IMR-90 (cell line): ENCODE measurements at regions not wholly inside any gene's neighbourhood (a gene's known extent, or its start where the extent isn't known, plus 50 kb on each side); places are given as distances from the start of the nearest gene placed in this dataset.

Source experiments
- ATAC-seq: fragments of 200-7000 bp; cut with Tn5 transposase; 2 replicates; pipeline ENCODE4 v1.9.1; 2020; ENCODE audit warnings: low read depth, mild to moderate bottlenecking, moderate library complexity
- BruUV-seq: library from RNA; stranded (reverse); fragments of 400-500 nt; replicated peaks from 2 replicates; lab custom pipeline; 2021; lab: Mats Ljungman, UMichigan
- CTCF ChIA-PET: fragments of 300-600 bp; formaldehyde crosslinking; extraction: SDS; loops from one replicate; lab custom pipeline; 2021; ENCODE audit warnings: antibody characterized with exemption; lab: Yijun Ruan, JAX
- POLR2A ChIA-PET: fragments of 300-600 bp; sonication (Branson Sonifier 250); formaldehyde crosslinking; loops from one replicate; lab custom pipeline; 2022; ENCODE audit warnings: antibody characterized with exemption; ENCODE audit not compliant: unreplicated experiment; lab: Charles Lee
- DNase-seq: peaks from one replicate; pipeline ENCODE4 v3.0.0; 2013
- H2AFZ ChIP-seq: replicated peaks from 2 replicates; pipeline ENCODE3; 2013; ENCODE audit warnings: low read length, mild to moderate bottlenecking; ENCODE audit not compliant: poor library complexity
- H2AK5ac ChIP-seq: 2 replicates; pipeline ENCODE4 v1.6.1; 2013; ENCODE audit warnings: low read depth, low read length, inconsistent platforms
- H2AK9ac ChIP-seq: replicated peaks from 2 replicates; pipeline ENCODE3; 2013; ENCODE audit warnings: mild to moderate bottlenecking, low read depth, low read length, moderate library complexity; ENCODE audit not compliant: poor library complexity
- H2BK120ac ChIP-seq: 2 replicates; pipeline ENCODE4 v1.6.1; 2013; ENCODE audit warnings: low read depth, low read length, inconsistent platforms
- H2BK15ac ChIP-seq: 3 replicates; pipeline ENCODE4 v1.6.1; 2013; ENCODE audit warnings: low read depth, low read length, inconsistent platforms
- H2BK20ac ChIP-seq: 2 replicates; pipeline ENCODE4 v1.6.1; 2013; ENCODE audit warnings: low read depth, mild to moderate bottlenecking, inconsistent platforms, low read length, moderate library complexity
- H2BK5ac ChIP-seq: 2 replicates; pipeline ENCODE4 v1.6.1; 2013; ENCODE audit warnings: mild to moderate bottlenecking, low read depth, low read length, inconsistent platforms; ENCODE audit not compliant: poor library complexity, severe bottlenecking
- H3K14ac ChIP-seq: replicated peaks from 2 replicates; pipeline ENCODE4 v1.6.1; 2013; ENCODE audit warnings: low read depth, low read length, inconsistent platforms
- H3K18ac ChIP-seq: 2 replicates; pipeline ENCODE4 v1.6.1; 2013; ENCODE audit warnings: low read depth, low read length, control low read depth
- H3K23ac ChIP-seq: 2 replicates; pipeline ENCODE4 v1.6.1; 2013; ENCODE audit warnings: low read depth, low read length, inconsistent platforms
- H3K27ac ChIP-seq: 2 replicates; pipeline ENCODE4 v1.5.1; 2013; ENCODE audit warnings: mild to moderate bottlenecking, control low read depth, low read length; ENCODE audit not compliant: insufficient read depth
- H3K27me3 ChIP-seq: 2 replicates; pipeline ENCODE4 v1.6.1; 2013; ENCODE audit warnings: low read length; ENCODE audit not compliant: control insufficient read depth, insufficient read depth
- H3K36me3 ChIP-seq: 2 replicates; pipeline ENCODE4 v1.6.1; 2013; ENCODE audit warnings: low read length, mixed read lengths; ENCODE audit not compliant: control insufficient read depth, insufficient read depth
- H3K4ac ChIP-seq: 2 replicates; pipeline ENCODE4 v1.6.1; 2013; ENCODE audit warnings: low read depth, low read length, inconsistent platforms
- H3K4me1 ChIP-seq: 2 replicates; pipeline ENCODE4 v1.6.1; 2013; ENCODE audit warnings: low read length, mixed read lengths; ENCODE audit not compliant: control insufficient read depth, insufficient read depth
- H3K4me2 ChIP-seq: 2 replicates; pipeline ENCODE4 v1.6.1; 2013; ENCODE audit warnings: low read depth, mild to moderate bottlenecking, control low read depth, low read length, moderate library complexity
- H3K4me3 ChIP-seq: 2 replicates; pipeline ENCODE4 v1.5.1; 2013; ENCODE audit warnings: low read depth, mild to moderate bottlenecking, control low read depth, low read length, moderate library complexity; ENCODE audit not compliant: insufficient read depth
- H3K56ac ChIP-seq: 2 replicates; pipeline ENCODE4 v1.6.1; 2013; ENCODE audit warnings: low read length, inconsistent platforms; ENCODE audit not compliant: insufficient read depth; ENCODE audit errors: extremely low read depth
- H3K79me1 ChIP-seq, 2 experiments: 2 replicates each; pipeline ENCODE4 v1.6.1; 2013; ENCODE audit warnings: low read length in 2 of 2, inconsistent platforms in 1 of 2, low read depth in 1 of 2
- H3K9ac ChIP-seq: 2 replicates; pipeline ENCODE4 v1.6.1; 2013; ENCODE audit warnings: low read depth, low read length, control low read depth
- H3K9me1 ChIP-seq: 2 replicates; pipeline ENCODE4 v1.6.1; 2013; ENCODE audit warnings: low read length, inconsistent platforms; ENCODE audit not compliant: insufficient read depth
- H3K9me3 ChIP-seq: 2 replicates; pipeline ENCODE4 v1.6.1; 2013; ENCODE audit warnings: low read length; ENCODE audit not compliant: control insufficient read depth, insufficient read depth
- H4K20me1 ChIP-seq: 2 replicates; pipeline ENCODE4 v1.6.1; 2013; ENCODE audit warnings: low read length, inconsistent platforms; ENCODE audit not compliant: insufficient read depth
- H4K5ac ChIP-seq: 2 replicates; pipeline ENCODE4 v1.6.1; 2013; ENCODE audit warnings: mild to moderate bottlenecking, low read depth, low read length, control low read depth
- H4K8ac ChIP-seq, 2 experiments: 2 replicates each; pipeline ENCODE4 v1.6.1; 2013; ENCODE audit warnings: low read depth in 2 of 2, low read length in 2 of 2, control low read depth in 1 of 2, inconsistent platforms in 1 of 2
- H4K91ac ChIP-seq: 2 replicates; pipeline ENCODE4 v1.6.1; 2013; ENCODE audit warnings: low read depth, low read length, inconsistent platforms; ENCODE audit not compliant: insufficient read depth
- BHLHE40 ChIP-seq: fragments of 150-350 bp; IDR thresholded peaks from 2 replicates; pipeline ENCODE4 v1.6.1; 2016; ENCODE audit warnings: mild to moderate bottlenecking, low read depth, low read length
- CEBPB ChIP-seq: IDR thresholded peaks from 2 replicates; pipeline ENCODE4 v1.6.1; 2012; ENCODE audit warnings: low read depth, low read length, improper control_type of control experiment
- CHD1 ChIP-seq: IDR thresholded peaks from 2 replicates; pipeline ENCODE4 v1.6.1; 2012; ENCODE audit warnings: low read depth, low read length, improper control_type of control experiment
- FOS ChIP-seq: fragments of 150-350 bp; IDR thresholded peaks from 2 replicates; pipeline ENCODE4 v1.6.1; 2016; ENCODE audit warnings: low read depth, low read length
- MAFK ChIP-seq: IDR thresholded peaks from 2 replicates; pipeline ENCODE4 v1.6.1; 2012; ENCODE audit warnings: low read depth, low read length, improper control_type of control experiment
- MXI1 ChIP-seq: IDR thresholded peaks from 2 replicates; pipeline ENCODE4 v1.6.1; 2012; ENCODE audit warnings: low read depth, mild to moderate bottlenecking, low read length, moderate library complexity, borderline replicate concordance
- NFE2L2 ChIP-seq: fragments of 150-350 bp; IDR thresholded peaks from 2 replicates; pipeline ENCODE4 v1.6.1; 2016; ENCODE audit warnings: low read depth, mild to moderate bottlenecking, low read length
- POLR2A ChIP-seq: IDR thresholded peaks from 2 replicates; pipeline ENCODE4 v1.6.1; 2012; ENCODE audit warnings: mild to moderate bottlenecking, low read depth, low read length
- RAD21 ChIP-seq: IDR thresholded peaks from 2 replicates; pipeline ENCODE4 v1.6.1; 2012; ENCODE audit warnings: low read length, improper control_type of control experiment
- RFX5 ChIP-seq: IDR thresholded peaks from 2 replicates; pipeline ENCODE4 v1.8.0; 2012; ENCODE audit warnings: low read depth, mild to moderate bottlenecking, low read length, moderate library complexity
- USF2 ChIP-seq: fragments of 150-350 bp; IDR thresholded peaks from 2 replicates; pipeline ENCODE4 v1.6.1; 2017; ENCODE audit warnings: mild to moderate bottlenecking, antibody characterized with exemption, low read length, low read depth
- WGBS, 2 experiments: methylation state at CpG; one replicate each; pipeline versions ENCODE4 v1.1.5 to v1.1.7; 2013; ENCODE audit warnings: missing lambda C conversion rate in 2 of 2; ENCODE audit not compliant: insufficient read length in 1 of 2; ENCODE audit errors: extremely low coverage in 2 of 2; 5-methylcytosine and 5-hydroxymethylcytosine counted together
- dilution Hi-C: fragments of 300-500 bp; cut with HindIII; formaldehyde crosslinking; loops from one replicate; pipeline ENCODE4 v1.14.3; 2018; ENCODE audit warnings: low sequenced_read_pairs; ENCODE audit not compliant: unreplicated experiment
- in situ Hi-C: fragments of 300-500 bp; cut with MboI; formaldehyde crosslinking; loops from 3 replicates; pipeline ENCODE4 v1.14.3; 2019; ENCODE audit warnings: low sequenced_read_pairs, inconsistent platforms, mixed read lengths
- intact Hi-C: fragments of 100-400 bp; cut with micrococcal nuclease; formaldehyde crosslinking; loops from 2 replicates; pipeline ENCODE4 v1.10.0; 2022
- TF ChIP-seq, protein P1 (sequence below): conservative IDR thresholded peaks from 2 replicates; pipeline ENCODE4 v1.5.1; 2012; ENCODE audit warnings: mild to moderate bottlenecking, low read depth, low read length, improper control_type of control experiment

GRCh38 chr12:67911789-67912188 is 77.5 kb upstream of the IFNG-AS1 start:
- H3K36me3 ChIP-seq: no peaks in the 10 kb centered on the region

More at GRCh38 chr12:67911789-67912188, 77.5 kb upstream of the IFNG-AS1 start:
- Histone ChIP-seq H2BK20ac (peak overlapping the region; percentile 91), H3K4me3 (no peak overlapping the region), H2BK15ac (peak overlapping the region; percentile 84; the same call in 2 of the 3 replicates), H3K23ac (no peak overlapping the region; the same call in 1 of the 2 replicates), H4K91ac (no peak overlapping the region; the same call in 1 of the 2 replicates), H3K14ac (peak overlapping the region; percentile 54; the same call in 1 of the 2 replicates), H4K20me1 (no peaks in the 10 kb centered on the region), H3K4me1 (peaks cover 8% of the 10 kb centered on the region), H3K79me1 (no peaks in the 10 kb centered on the region), H2BK5ac (no peak overlapping the region), H3K9me1 (no peaks in the 10 kb centered on the region), H2AK5ac (peak overlapping the region; percentile 90; the same call in 1 of the 2 replicates), H3K9me3 (no peaks in the 10 kb centered on the region), H2BK120ac (peak overlapping the region; percentile 91), H4K8ac (peak overlapping the region in 1 of 2 experiments; percentile 16; a peak in 3 of 4 replicates), H3K27ac (no peak overlapping the region), H2AK9ac (no peak overlapping the region), H3K9ac (no peak overlapping the region), H3K56ac (no peak overlapping the region), H3K4me2 (no peak overlapping the region), H3K18ac (peak overlapping the region; percentile 20; the same call in 1 of the 2 replicates), H2AFZ (no peak overlapping the region), H4K5ac (no peak overlapping the region; the same call in 1 of the 2 replicates), H3K4ac (peak overlapping the region; percentile 71; the same call in 1 of the 2 replicates), H3K27me3 (no peaks in the 10 kb centered on the region)
- BruUV-seq: no TSS peak
- no CpG with 5 or more reads among the region's 3 CpGs for WGBS, 2 experiments
- CTCF ChIA-PET: no interaction called here
- in situ Hi-C loops (no loop called here), dilution Hi-C loops (no loop called here), intact Hi-C loops (no loop called here)
- TF ChIP-seq BHLHE40: no peak
- no peak for TF ChIP-seq CHD1
- no peak for TF ChIP-seq MXI1
- no peak for TF ChIP-seq FOS
- no peak for TF ChIP-seq POLR2A
- TF ChIP-seq CEBPB: no peak
- TF ChIP-seq, protein P1, sequence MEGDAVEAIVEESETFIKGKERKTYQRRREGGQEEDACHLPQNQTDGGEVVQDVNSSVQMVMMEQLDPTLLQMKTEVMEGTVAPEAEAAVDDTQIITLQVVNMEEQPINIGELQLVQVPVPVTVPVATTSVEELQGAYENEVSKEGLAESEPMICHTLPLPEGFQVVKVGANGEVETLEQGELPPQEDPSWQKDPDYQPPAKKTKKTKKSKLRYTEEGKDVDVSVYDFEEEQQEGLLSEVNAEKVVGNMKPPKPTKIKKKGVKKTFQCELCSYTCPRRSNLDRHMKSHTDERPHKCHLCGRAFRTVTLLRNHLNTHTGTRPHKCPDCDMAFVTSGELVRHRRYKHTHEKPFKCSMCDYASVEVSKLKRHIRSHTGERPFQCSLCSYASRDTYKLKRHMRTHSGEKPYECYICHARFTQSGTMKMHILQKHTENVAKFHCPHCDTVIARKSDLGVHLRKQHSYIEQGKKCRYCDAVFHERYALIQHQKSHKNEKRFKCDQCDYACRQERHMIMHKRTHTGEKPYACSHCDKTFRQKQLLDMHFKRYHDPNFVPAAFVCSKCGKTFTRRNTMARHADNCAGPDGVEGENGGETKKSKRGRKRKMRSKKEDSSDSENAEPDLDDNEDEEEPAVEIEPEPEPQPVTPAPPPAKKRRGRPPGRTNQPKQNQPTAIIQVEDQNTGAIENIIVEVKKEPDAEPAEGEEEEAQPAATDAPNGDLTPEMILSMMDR: no peak
- TF ChIP-seq RAD21: no peak
- TF ChIP-seq USF2: no peak
- no peak for TF ChIP-seq MAFK
- no peak for TF ChIP-seq RFX5
- TF ChIP-seq NFE2L2: no peak
- POLR2A ChIA-PET: no interaction called here
- ATAC-seq (no peak), DNase-seq (no peak)
